H9 (cell line): ENCODE measurements at regions not wholly inside any gene's neighbourhood (a gene's known extent, or its start where the extent isn't known, plus 50 kb on each side); places are given as distances from the start of the nearest gene placed in this dataset.

ENCODE experiments used
- DNase-seq: peaks from one replicate; pipeline ENCODE4 v3.0.0-alpha.2; 2017
- H2AFZ ChIP-seq: one replicate; pipeline ENCODE4 v1.6.1; 2013; ENCODE audit warnings: mild to moderate bottlenecking, low read length, control low read depth, moderate library complexity
- H2AK5ac ChIP-seq: 2 replicates; pipeline ENCODE4 v1.6.1; 2013; ENCODE audit warnings: low read length, control low read depth, mixed read lengths; ENCODE audit not compliant: insufficient read length
- H2BK120ac ChIP-seq: one replicate; pipeline ENCODE4 v1.6.1; 2013; ENCODE audit warnings: low read depth, mild to moderate bottlenecking, low read length, control low read depth, inconsistent platforms; ENCODE audit not compliant: poor library complexity, severe bottlenecking
- H2BK12ac ChIP-seq: 2 replicates; pipeline ENCODE4 v1.6.1; 2013; ENCODE audit warnings: low read length, control low read depth, mixed read lengths, low read depth; ENCODE audit not compliant: insufficient read length
- H2BK15ac ChIP-seq: 2 replicates; pipeline ENCODE4 v1.6.1; 2013; ENCODE audit warnings: low read depth, low read length, control low read depth
- H2BK20ac ChIP-seq: one replicate; pipeline ENCODE4 v1.6.1; 2013; ENCODE audit warnings: low read depth, mild to moderate bottlenecking, low read length, control low read depth, inconsistent platforms; ENCODE audit not compliant: poor library complexity, severe bottlenecking
- H2BK5ac ChIP-seq: 2 replicates; pipeline ENCODE4 v1.6.1; 2013; ENCODE audit warnings: low read length, control low read depth, mixed read lengths; ENCODE audit not compliant: insufficient read length
- H3K14ac ChIP-seq: 2 replicates; pipeline ENCODE4 v1.6.1; 2013; ENCODE audit warnings: low read length, control low read depth; ENCODE audit not compliant: insufficient read depth
- H3K18ac ChIP-seq: 2 replicates; pipeline ENCODE4 v1.6.1; 2013; ENCODE audit warnings: low read depth, mild to moderate bottlenecking, mixed read lengths, low read length, control low read depth; ENCODE audit not compliant: insufficient read length
- H3K23ac ChIP-seq: 2 replicates; pipeline ENCODE4 v1.6.1; 2013; ENCODE audit warnings: low read length, control low read depth, mixed read lengths, low read depth; ENCODE audit not compliant: insufficient read length
- H3K23me2 ChIP-seq: 2 replicates; pipeline ENCODE4 v1.6.1; 2013; ENCODE audit warnings: low read depth, mild to moderate bottlenecking, mixed read lengths, low read length, control low read depth; ENCODE audit not compliant: insufficient read length, poor library complexity, severe bottlenecking
- H3K27ac ChIP-seq: 2 replicates; pipeline ENCODE4 v1.5.1; 2013; ENCODE audit warnings: low read length, control low read depth, mixed read lengths, low read depth; ENCODE audit not compliant: insufficient read length
- H3K27me3 ChIP-seq: 2 replicates; pipeline ENCODE4 v1.6.1; 2013; ENCODE audit warnings: low read length, control low read depth, inconsistent platforms; ENCODE audit not compliant: insufficient read depth
- H3K4ac ChIP-seq: 2 replicates; pipeline ENCODE4 v1.6.1; 2013; ENCODE audit warnings: low read depth, mild to moderate bottlenecking, control low read depth, inconsistent platforms, low read length, moderate library complexity
- H3K4me1 ChIP-seq: 2 replicates; pipeline ENCODE4 v1.6.1; 2013; ENCODE audit warnings: low read length, control low read depth, inconsistent platforms; ENCODE audit not compliant: insufficient read depth
- H3K4me2 ChIP-seq: 2 replicates; pipeline ENCODE4 v1.6.1; 2013; ENCODE audit warnings: low read length, control low read depth, mixed read lengths; ENCODE audit not compliant: insufficient read length, insufficient read depth
- H3K56ac ChIP-seq: 2 replicates; pipeline ENCODE4 v1.6.1; 2013; ENCODE audit warnings: low read depth, mild to moderate bottlenecking, mixed read lengths, low read length, control low read depth; ENCODE audit not compliant: insufficient read length
- H3K79me1 ChIP-seq: 2 replicates; pipeline ENCODE4 v1.6.1; 2013; ENCODE audit warnings: low read depth, mild to moderate bottlenecking, moderate library complexity, low read length, control low read depth, inconsistent platforms; ENCODE audit not compliant: insufficient read depth, poor library complexity, severe bottlenecking
- H3K79me2 ChIP-seq: 2 replicates; pipeline ENCODE4 v1.6.1; 2013; ENCODE audit warnings: low read length, control low read depth, inconsistent platforms; ENCODE audit not compliant: insufficient read depth
- H3K9ac ChIP-seq: 2 replicates; pipeline ENCODE4 v1.6.1; 2013; ENCODE audit warnings: low read length, control low read depth, mixed read lengths; ENCODE audit not compliant: insufficient read length; ENCODE audit errors: extremely low read depth
- H3K9me3 ChIP-seq: one replicate; pipeline ENCODE4 v1.6.1; 2013; ENCODE audit warnings: low read depth, low read length, inconsistent platforms; ENCODE audit not compliant: control insufficient read depth
- H3T11ph ChIP-seq: one replicate; pipeline ENCODE4 v1.6.1; 2013; ENCODE audit warnings: mild to moderate bottlenecking, low read length, control low read depth, inconsistent platforms
- H4K20me1 ChIP-seq: one replicate; pipeline ENCODE4 v1.6.1; 2013; ENCODE audit not compliant: control insufficient read depth, insufficient read length, insufficient read depth
- H4K5ac ChIP-seq: 2 replicates; pipeline ENCODE4 v1.6.1; 2013; ENCODE audit warnings: low read depth, mild to moderate bottlenecking, mixed read lengths, low read length, control low read depth; ENCODE audit not compliant: insufficient read length
- H4K8ac ChIP-seq: replicated peaks from 2 replicates; pipeline ENCODE4 v1.6.1; 2013; ENCODE audit warnings: low read length, control low read depth, mixed read lengths, low read depth; ENCODE audit not compliant: insufficient read length
- H4K91ac ChIP-seq: 2 replicates; pipeline ENCODE4 v1.6.1; 2013; ENCODE audit warnings: low read depth, mild to moderate bottlenecking, moderate library complexity, mixed read lengths, low read length, control low read depth; ENCODE audit not compliant: insufficient read length
- H3K27ac Mint-ChIP-seq, 3 experiments: 2 replicates in 2 of 3; 3 replicates in 1 of 3; pipeline ENCODE4 v1.8.0; 2020 to 2021; ENCODE audit warnings: mixed read lengths in 3 of 3, mild to moderate bottlenecking in 1 of 3, moderate library complexity in 1 of 3
- H3K27me3 Mint-ChIP-seq: 2 replicates; pipeline ENCODE4 v1.8.0; 2021; ENCODE audit warnings: low read depth, mild to moderate bottlenecking, moderate library complexity, mixed read lengths
- H3K36me3 Mint-ChIP-seq, 3 experiments: 2 replicates in 2 of 3; 3 replicates in 1 of 3; pipeline ENCODE4 v1.8.0; 2020 to 2021; ENCODE audit warnings: low read depth in 3 of 3, mixed read lengths in 3 of 3; ENCODE audit not compliant: insufficient read depth in 1 of 3
- H3K4me1 Mint-ChIP-seq, 2 experiments: 2 replicates each; pipeline ENCODE4 v1.8.0; 2020; ENCODE audit warnings: mixed read lengths in 2 of 2
- H3K4me3 Mint-ChIP-seq, 2 experiments: 2 replicates in 1 of 2; 3 replicates in 1 of 2; pipeline ENCODE4 v1.8.0; 2020 to 2021; ENCODE audit warnings: mild to moderate bottlenecking in 2 of 2, mixed read lengths in 2 of 2, moderate library complexity in 1 of 2
- H3K9me3 Mint-ChIP-seq, 2 experiments: 2 replicates in 1 of 2; 3 replicates in 1 of 2; pipeline ENCODE4 v1.8.0; 2020; ENCODE audit warnings: mild to moderate bottlenecking in 2 of 2, mixed read lengths in 2 of 2, moderate library complexity in 1 of 2
- WGBS: extraction: QIAGEN DNeasy Blood & Tissue Kit; methylation state at CpG from one replicate; pipeline ENCODE4 v1.1.7; 2013; ENCODE audit warnings: missing lambda C conversion rate, low lambda C conversion rate, mixed read lengths; ENCODE audit not compliant: insufficient read length; ENCODE audit errors: extremely low coverage; 5-methylcytosine and 5-hydroxymethylcytosine counted together
- TF ChIP-seq, protein P1 (sequence below): fragments of 200-600 bp; sonication (generic); conservative IDR thresholded peaks from 3 replicates; pipeline ENCODE4 v1.8.0; 2021; ENCODE audit warnings: antibody characterized with exemption, mild to moderate bottlenecking

DNA sequence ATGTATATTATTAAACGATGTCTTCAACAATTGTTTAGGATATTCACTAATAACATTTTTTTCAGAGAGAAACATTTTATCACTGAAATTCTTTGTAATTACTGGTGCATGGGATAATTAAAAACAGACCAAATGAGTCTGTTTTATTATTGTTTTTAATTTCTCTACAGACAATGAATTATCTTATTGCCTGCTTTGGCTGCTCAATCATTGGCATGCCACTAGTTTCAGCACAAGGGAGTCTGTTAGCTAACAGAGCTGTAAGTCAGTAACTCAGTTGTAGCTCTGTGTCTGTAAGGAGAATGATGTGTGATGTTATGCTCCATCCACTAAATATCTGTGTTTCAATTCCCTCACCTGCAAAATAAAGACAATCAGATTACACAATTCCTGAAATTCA lies 443.9 kb downstream of the PRR16 start:
- Histone ChIP-seq H2AFZ (no peak overlapping the region), H3K23ac (no peak overlapping the region), H3T11ph (no peak overlapping the region), H3K56ac (no peak overlapping the region), H4K91ac (no peak overlapping the region), H3K4ac (no peak overlapping the region), H3K4me1 (peaks cover 2% of the 10 kb centered on the region), H2BK15ac (no peak overlapping the region), H2BK12ac (no peak overlapping the region), H2BK20ac (no peak overlapping the region), H4K20me1 (no peaks in the 10 kb centered on the region), H3K14ac (no peak overlapping the region), H3K9ac (no peak overlapping the region), H4K8ac (no peak overlapping the region), H3K79me2 (no peaks in the 10 kb centered on the region), H2BK5ac (no peak overlapping the region), H3K4me2 (no peak overlapping the region), H2AK5ac (no peak overlapping the region), H3K23me2 (no peaks in the 10 kb centered on the region), H3K27me3 (no peaks in the 10 kb centered on the region), H3K18ac (no peak overlapping the region), H2BK120ac (no peak overlapping the region), H3K79me1 (no peaks in the 10 kb centered on the region), H4K5ac (no peak overlapping the region), H3K27ac (no peak overlapping the region), H3K9me3 (no peaks in the 10 kb centered on the region)
- TF ChIP-seq, protein P1, sequence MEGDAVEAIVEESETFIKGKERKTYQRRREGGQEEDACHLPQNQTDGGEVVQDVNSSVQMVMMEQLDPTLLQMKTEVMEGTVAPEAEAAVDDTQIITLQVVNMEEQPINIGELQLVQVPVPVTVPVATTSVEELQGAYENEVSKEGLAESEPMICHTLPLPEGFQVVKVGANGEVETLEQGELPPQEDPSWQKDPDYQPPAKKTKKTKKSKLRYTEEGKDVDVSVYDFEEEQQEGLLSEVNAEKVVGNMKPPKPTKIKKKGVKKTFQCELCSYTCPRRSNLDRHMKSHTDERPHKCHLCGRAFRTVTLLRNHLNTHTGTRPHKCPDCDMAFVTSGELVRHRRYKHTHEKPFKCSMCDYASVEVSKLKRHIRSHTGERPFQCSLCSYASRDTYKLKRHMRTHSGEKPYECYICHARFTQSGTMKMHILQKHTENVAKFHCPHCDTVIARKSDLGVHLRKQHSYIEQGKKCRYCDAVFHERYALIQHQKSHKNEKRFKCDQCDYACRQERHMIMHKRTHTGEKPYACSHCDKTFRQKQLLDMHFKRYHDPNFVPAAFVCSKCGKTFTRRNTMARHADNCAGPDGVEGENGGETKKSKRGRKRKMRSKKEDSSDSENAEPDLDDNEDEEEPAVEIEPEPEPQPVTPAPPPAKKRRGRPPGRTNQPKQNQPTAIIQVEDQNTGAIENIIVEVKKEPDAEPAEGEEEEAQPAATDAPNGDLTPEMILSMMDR, result no peak
- H3K27me3 Mint-ChIP-seq, result no peaks in the 10 kb centered on the region
- WGBS, result no CpG with 5 or more reads among the region's 1 CpG
- no peak for DNase-seq
- no peak overlapping the region for H3K4me3 Mint-ChIP-seq
- H3K4me1 Mint-ChIP-seq, result peaks cover 6 to 10% of the 10 kb centered on the region in 2 experiments
- H3K27ac Mint-ChIP-seq, result no peak overlapping the region
- no peaks in the 10 kb centered on the region for H3K9me3 Mint-ChIP-seq
- H3K36me3 Mint-ChIP-seq, result no peaks in the 10 kb centered on the region
